H9 (cell line): ENCODE measurements at regions not wholly inside any gene's neighbourhood (a gene's known extent, or its start where the extent isn't known, plus 50 kb on each side); places are given as distances from the start of the nearest gene placed in this dataset.

ENCODE experiments used
- DNase-seq: peaks from one replicate; pipeline ENCODE4 v3.0.0-alpha.2; 2017
- H2AFZ ChIP-seq: one replicate; pipeline ENCODE4 v1.6.1; 2013; ENCODE audit warnings: mild to moderate bottlenecking, low read length, control low read depth, moderate library complexity
- H2AK5ac ChIP-seq: 2 replicates; pipeline ENCODE4 v1.6.1; 2013; ENCODE audit warnings: low read length, control low read depth, mixed read lengths; ENCODE audit not compliant: insufficient read length
- H2BK120ac ChIP-seq: one replicate; pipeline ENCODE4 v1.6.1; 2013; ENCODE audit warnings: low read depth, mild to moderate bottlenecking, low read length, control low read depth, inconsistent platforms; ENCODE audit not compliant: poor library complexity, severe bottlenecking
- H2BK12ac ChIP-seq: 2 replicates; pipeline ENCODE4 v1.6.1; 2013; ENCODE audit warnings: low read length, control low read depth, mixed read lengths, low read depth; ENCODE audit not compliant: insufficient read length
- H2BK15ac ChIP-seq: 2 replicates; pipeline ENCODE4 v1.6.1; 2013; ENCODE audit warnings: low read depth, low read length, control low read depth
- H2BK20ac ChIP-seq: one replicate; pipeline ENCODE4 v1.6.1; 2013; ENCODE audit warnings: low read depth, mild to moderate bottlenecking, low read length, control low read depth, inconsistent platforms; ENCODE audit not compliant: poor library complexity, severe bottlenecking
- H2BK5ac ChIP-seq: 2 replicates; pipeline ENCODE4 v1.6.1; 2013; ENCODE audit warnings: low read length, control low read depth, mixed read lengths; ENCODE audit not compliant: insufficient read length
- H3K14ac ChIP-seq: 2 replicates; pipeline ENCODE4 v1.6.1; 2013; ENCODE audit warnings: low read length, control low read depth; ENCODE audit not compliant: insufficient read depth
- H3K18ac ChIP-seq: 2 replicates; pipeline ENCODE4 v1.6.1; 2013; ENCODE audit warnings: low read depth, mild to moderate bottlenecking, mixed read lengths, low read length, control low read depth; ENCODE audit not compliant: insufficient read length
- H3K23ac ChIP-seq: 2 replicates; pipeline ENCODE4 v1.6.1; 2013; ENCODE audit warnings: low read length, control low read depth, mixed read lengths, low read depth; ENCODE audit not compliant: insufficient read length
- H3K23me2 ChIP-seq: 2 replicates; pipeline ENCODE4 v1.6.1; 2013; ENCODE audit warnings: low read depth, mild to moderate bottlenecking, mixed read lengths, low read length, control low read depth; ENCODE audit not compliant: insufficient read length, poor library complexity, severe bottlenecking
- H3K27ac ChIP-seq: 2 replicates; pipeline ENCODE4 v1.5.1; 2013; ENCODE audit warnings: low read length, control low read depth, mixed read lengths, low read depth; ENCODE audit not compliant: insufficient read length
- H3K27me3 ChIP-seq: 2 replicates; pipeline ENCODE4 v1.6.1; 2013; ENCODE audit warnings: low read length, control low read depth, inconsistent platforms; ENCODE audit not compliant: insufficient read depth
- H3K4ac ChIP-seq: 2 replicates; pipeline ENCODE4 v1.6.1; 2013; ENCODE audit warnings: low read depth, mild to moderate bottlenecking, control low read depth, inconsistent platforms, low read length, moderate library complexity
- H3K4me1 ChIP-seq: 2 replicates; pipeline ENCODE4 v1.6.1; 2013; ENCODE audit warnings: low read length, control low read depth, inconsistent platforms; ENCODE audit not compliant: insufficient read depth
- H3K4me2 ChIP-seq: 2 replicates; pipeline ENCODE4 v1.6.1; 2013; ENCODE audit warnings: low read length, control low read depth, mixed read lengths; ENCODE audit not compliant: insufficient read length, insufficient read depth
- H3K56ac ChIP-seq: 2 replicates; pipeline ENCODE4 v1.6.1; 2013; ENCODE audit warnings: low read depth, mild to moderate bottlenecking, mixed read lengths, low read length, control low read depth; ENCODE audit not compliant: insufficient read length
- H3K79me1 ChIP-seq: 2 replicates; pipeline ENCODE4 v1.6.1; 2013; ENCODE audit warnings: low read depth, mild to moderate bottlenecking, moderate library complexity, low read length, control low read depth, inconsistent platforms; ENCODE audit not compliant: insufficient read depth, poor library complexity, severe bottlenecking
- H3K79me2 ChIP-seq: 2 replicates; pipeline ENCODE4 v1.6.1; 2013; ENCODE audit warnings: low read length, control low read depth, inconsistent platforms; ENCODE audit not compliant: insufficient read depth
- H3K9ac ChIP-seq: 2 replicates; pipeline ENCODE4 v1.6.1; 2013; ENCODE audit warnings: low read length, control low read depth, mixed read lengths; ENCODE audit not compliant: insufficient read length; ENCODE audit errors: extremely low read depth
- H3K9me3 ChIP-seq: one replicate; pipeline ENCODE4 v1.6.1; 2013; ENCODE audit warnings: low read depth, low read length, inconsistent platforms; ENCODE audit not compliant: control insufficient read depth
- H3T11ph ChIP-seq: one replicate; pipeline ENCODE4 v1.6.1; 2013; ENCODE audit warnings: mild to moderate bottlenecking, low read length, control low read depth, inconsistent platforms
- H4K20me1 ChIP-seq: one replicate; pipeline ENCODE4 v1.6.1; 2013; ENCODE audit not compliant: control insufficient read depth, insufficient read length, insufficient read depth
- H4K5ac ChIP-seq: 2 replicates; pipeline ENCODE4 v1.6.1; 2013; ENCODE audit warnings: low read depth, mild to moderate bottlenecking, mixed read lengths, low read length, control low read depth; ENCODE audit not compliant: insufficient read length
- H4K8ac ChIP-seq: replicated peaks from 2 replicates; pipeline ENCODE4 v1.6.1; 2013; ENCODE audit warnings: low read length, control low read depth, mixed read lengths, low read depth; ENCODE audit not compliant: insufficient read length
- H4K91ac ChIP-seq: 2 replicates; pipeline ENCODE4 v1.6.1; 2013; ENCODE audit warnings: low read depth, mild to moderate bottlenecking, moderate library complexity, mixed read lengths, low read length, control low read depth; ENCODE audit not compliant: insufficient read length
- H3K27ac Mint-ChIP-seq, 3 experiments: 2 replicates in 2 of 3; 3 replicates in 1 of 3; pipeline ENCODE4 v1.8.0; 2020 to 2021; ENCODE audit warnings: mixed read lengths in 3 of 3, mild to moderate bottlenecking in 1 of 3, moderate library complexity in 1 of 3
- H3K27me3 Mint-ChIP-seq: 2 replicates; pipeline ENCODE4 v1.8.0; 2021; ENCODE audit warnings: low read depth, mild to moderate bottlenecking, moderate library complexity, mixed read lengths
- H3K36me3 Mint-ChIP-seq, 3 experiments: 2 replicates in 2 of 3; 3 replicates in 1 of 3; pipeline ENCODE4 v1.8.0; 2020 to 2021; ENCODE audit warnings: low read depth in 3 of 3, mixed read lengths in 3 of 3; ENCODE audit not compliant: insufficient read depth in 1 of 3
- H3K4me1 Mint-ChIP-seq, 2 experiments: 2 replicates each; pipeline ENCODE4 v1.8.0; 2020; ENCODE audit warnings: mixed read lengths in 2 of 2
- H3K4me3 Mint-ChIP-seq, 2 experiments: 2 replicates in 1 of 2; 3 replicates in 1 of 2; pipeline ENCODE4 v1.8.0; 2020 to 2021; ENCODE audit warnings: mild to moderate bottlenecking in 2 of 2, mixed read lengths in 2 of 2, moderate library complexity in 1 of 2
- H3K9me3 Mint-ChIP-seq, 2 experiments: 2 replicates in 1 of 2; 3 replicates in 1 of 2; pipeline ENCODE4 v1.8.0; 2020; ENCODE audit warnings: mild to moderate bottlenecking in 2 of 2, mixed read lengths in 2 of 2, moderate library complexity in 1 of 2
- CTCF ChIP-seq: fragments of 200-600 bp; sonication (generic); conservative IDR thresholded peaks from 3 replicates; pipeline ENCODE4 v1.8.0; 2021; ENCODE audit warnings: antibody characterized with exemption, mild to moderate bottlenecking
- WGBS: extraction: QIAGEN DNeasy Blood & Tissue Kit; methylation state at CpG from one replicate; pipeline ENCODE4 v1.1.7; 2013; ENCODE audit warnings: missing lambda C conversion rate, low lambda C conversion rate, mixed read lengths; ENCODE audit not compliant: insufficient read length; ENCODE audit errors: extremely low coverage; 5-methylcytosine and 5-hydroxymethylcytosine counted together

- no peak overlapping the region for H3K4me2 ChIP-seq
- no peak for DNase-seq
These were observed 569.0 kb downstream of the TUSC7 start for GRCh38 chr3:117278424-117279190.

More at GRCh38 chr3:117278424-117279190, 569.0 kb downstream of the TUSC7 start:
- peak overlapping the region in 1 of 3 experiments; percentile 5; a peak in 1 of 7 replicates for H3K27ac Mint-ChIP-seq
- H3K36me3 Mint-ChIP-seq, result no peaks in the 10 kb centered on the region
- Histone ChIP-seq H3K79me2 (no peaks in the 10 kb centered on the region), H2BK120ac (no peak overlapping the region), H3K4ac (no peak overlapping the region), H3K9me3 (no peaks in the 10 kb centered on the region), H4K91ac (no peak overlapping the region), H2AK5ac (no peak overlapping the region), H2BK5ac (no peak overlapping the region), H3T11ph (no peak overlapping the region), H4K5ac (no peak overlapping the region), H4K20me1 (no peaks in the 10 kb centered on the region), H3K9ac (no peak overlapping the region), H3K27ac (no peak overlapping the region), H2BK20ac (no peak overlapping the region), H3K23me2 (no peaks in the 10 kb centered on the region), H3K23ac (no peak overlapping the region), H3K14ac (no peak overlapping the region), H3K56ac (no peak overlapping the region), H3K27me3 (no peaks in the 10 kb centered on the region), H3K18ac (no peak overlapping the region), H2AFZ (no peak overlapping the region), H4K8ac (no peak overlapping the region), H2BK15ac (no peak overlapping the region), H3K4me1 (peaks cover 3% of the 10 kb centered on the region; the same call in 1 of the 2 replicates), H2BK12ac (no peak overlapping the region), H3K79me1 (no peaks in the 10 kb centered on the region)
- WGBS, result no CpG with 5 or more reads among the region's 5 CpGs
- TF ChIP-seq CTCF, result no peak
- H3K4me1 Mint-ChIP-seq, result peaks cover 0 to 6% of the 10 kb centered on the region in 2 experiments; a peak in 1 of 4 replicates
- no peaks in the 10 kb centered on the region for H3K27me3 Mint-ChIP-seq
- H3K4me3 Mint-ChIP-seq, result no peak overlapping the region
- H3K9me3 Mint-ChIP-seq, result no peaks in the 10 kb centered on the region
